HG02840 (cell line): ENCODE measurements at regions not wholly inside any gene's neighbourhood (a gene's known extent, or its start where the extent isn't known, plus 50 kb on each side); places are given as distances from the start of the nearest gene placed in this dataset.
"Not testable (repeated sequence)": the region's sequence is repeated elsewhere in the genome, so short reads cannot be mapped to it uniquely, and the experiment has no call there.

Experiments used
- ATAC-seq: cut with Tn5 transposase; IDR thresholded peaks from one replicate; pipeline ENCODE4 v1.9.1; 2021; ENCODE audit warnings: mild to moderate bottlenecking, moderate library complexity, moderate number of reproducible peaks; ENCODE audit not compliant: unreplicated experiment, low FRiP score

DNA sequence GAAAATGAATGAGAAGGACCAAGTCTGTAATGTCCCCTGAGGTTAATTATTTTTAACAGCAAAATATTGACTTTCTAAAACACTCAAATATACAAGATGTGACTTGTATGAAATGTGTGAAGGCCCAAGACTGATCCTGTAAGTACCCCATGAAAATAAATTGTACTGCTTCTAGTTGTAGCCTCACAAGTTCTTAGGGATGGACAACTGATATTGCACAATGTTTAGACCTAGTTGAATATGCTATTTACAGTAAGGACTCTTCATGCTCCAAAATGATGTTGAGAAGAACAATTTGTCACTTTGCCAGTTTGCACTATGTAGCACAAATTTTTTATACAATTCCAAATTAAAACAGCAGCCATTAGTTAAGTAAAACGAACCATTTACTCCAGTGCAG lies 139.7 kb upstream of the GDNF start:
- no peak for ATAC-seq

DNA sequence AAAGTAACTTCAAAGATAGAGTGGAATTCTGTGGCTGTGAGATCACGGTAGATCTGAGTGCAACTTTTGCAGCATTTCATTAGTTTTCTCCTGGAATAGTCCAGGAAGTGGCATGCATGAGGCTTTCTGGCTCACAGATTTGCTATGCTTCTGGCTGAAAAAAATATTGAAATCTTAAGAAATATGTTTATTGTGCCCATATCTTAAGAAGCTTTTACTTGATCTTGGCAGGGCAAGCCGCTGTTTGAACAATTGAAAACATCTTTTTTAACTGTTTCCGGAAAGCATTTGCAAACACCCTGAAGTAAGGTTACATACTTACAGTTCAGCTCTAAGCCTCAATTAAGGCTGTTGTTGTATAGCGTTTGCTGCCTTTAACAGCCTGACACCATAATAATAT lies 135.7 kb upstream of the GDNF start:
- ATAC-seq = no peak

DNA sequence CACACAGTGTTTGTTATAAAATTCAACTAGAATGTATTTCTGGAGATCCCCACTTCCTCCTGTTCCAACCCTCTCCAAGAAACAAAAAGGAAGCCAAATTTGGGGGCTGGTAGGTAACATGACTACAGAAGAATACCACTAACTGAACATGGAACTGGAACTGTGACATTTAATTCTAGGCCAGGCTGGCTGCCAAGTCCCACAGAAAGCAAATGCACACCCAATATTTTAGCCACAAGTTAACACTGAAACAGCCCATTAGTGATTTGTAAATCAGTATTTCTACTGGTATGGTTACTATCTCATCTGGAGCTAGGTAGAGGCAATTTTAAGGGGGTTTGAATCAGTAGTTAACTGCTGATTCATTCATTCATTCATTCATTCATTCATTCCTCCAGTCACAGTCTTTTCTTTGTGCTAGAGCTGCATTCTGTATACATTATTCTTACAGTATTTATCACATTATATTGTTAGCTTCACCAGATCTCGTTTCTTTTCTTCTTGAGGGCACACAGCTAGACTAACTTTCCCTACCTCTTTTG lies 131.7 kb upstream of the GDNF start:
- ATAC-seq = no peak

DNA sequence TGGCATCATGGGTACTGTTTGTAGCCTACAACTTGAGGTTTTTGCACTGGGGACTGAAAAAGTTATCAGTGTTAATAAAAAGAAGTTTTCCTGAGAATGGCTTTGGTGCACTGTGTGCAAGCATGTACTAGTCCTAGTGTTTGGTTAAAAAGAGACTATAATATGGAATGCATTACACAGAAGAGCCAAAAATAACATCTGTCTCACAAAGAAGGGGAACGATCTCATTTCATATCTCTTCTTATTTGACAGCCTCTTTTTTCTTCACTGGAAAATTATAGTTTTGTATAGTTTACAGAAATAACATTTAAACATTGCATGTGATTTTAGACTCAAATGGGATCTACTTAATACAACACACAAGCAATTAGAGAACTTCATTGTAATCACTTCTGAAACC lies 127.0 kb upstream of the GDNF start:
- no peak for ATAC-seq

DNA sequence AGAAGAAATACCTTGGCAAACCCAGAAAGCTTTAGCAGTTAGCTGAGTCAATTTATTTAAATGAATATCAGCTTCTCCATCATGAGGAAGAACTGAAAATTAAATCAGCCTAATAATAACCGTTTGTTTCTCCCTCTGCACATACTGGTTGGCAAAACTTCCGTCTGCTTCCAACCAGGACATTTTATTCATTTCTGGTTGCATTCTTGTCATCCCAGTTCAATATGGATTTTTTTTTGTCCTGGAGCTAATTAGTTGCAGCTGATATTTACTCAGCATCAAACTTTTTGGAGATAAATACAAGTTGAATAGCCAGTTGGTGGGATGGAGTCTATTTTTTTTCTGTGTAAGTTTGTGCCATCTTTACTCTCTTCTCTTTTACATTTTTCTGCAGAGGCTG lies 126.5 kb upstream of the GDNF start:
- ATAC-seq = no peak

DNA sequence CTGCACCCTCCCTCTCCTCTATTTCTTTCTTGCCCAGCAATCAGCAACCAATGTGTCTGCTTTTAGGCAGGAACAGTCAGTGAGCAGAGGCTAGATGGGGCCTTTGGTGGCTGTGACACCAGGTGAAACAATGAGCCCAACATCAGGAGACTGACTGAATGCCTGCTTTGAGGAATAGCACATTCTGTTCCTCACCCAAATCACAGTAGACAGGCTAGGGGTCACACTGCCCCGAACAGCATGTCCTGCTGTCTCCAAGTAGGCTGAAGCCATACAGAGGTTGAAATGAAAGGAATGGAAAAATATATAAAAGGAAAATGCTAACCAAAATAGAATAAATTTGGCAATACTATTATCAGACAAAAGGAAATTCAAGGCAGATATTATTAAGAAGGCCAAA lies 122.5 kb upstream of the GDNF start:
- ATAC-seq = no peak

DNA sequence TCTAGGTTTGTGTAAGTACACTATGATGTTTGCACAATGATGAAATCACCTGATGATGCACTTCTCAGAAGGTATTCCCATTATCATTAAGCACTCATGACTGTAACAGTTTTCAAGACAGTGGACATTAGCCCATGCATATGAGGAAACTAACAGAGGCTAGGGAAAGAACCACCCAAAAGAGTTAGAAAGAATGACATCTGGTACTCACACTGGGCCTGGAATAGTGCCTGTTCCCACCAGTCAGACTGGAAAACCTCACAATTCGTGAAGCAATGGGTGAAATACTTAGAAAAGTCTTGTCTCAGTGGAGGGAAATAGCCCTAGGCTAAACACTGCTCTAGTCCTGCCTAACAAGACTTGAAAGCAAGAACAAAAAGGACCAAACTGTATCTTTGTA lies 117.4 kb upstream of the GDNF start:
- no peak for ATAC-seq

DNA sequence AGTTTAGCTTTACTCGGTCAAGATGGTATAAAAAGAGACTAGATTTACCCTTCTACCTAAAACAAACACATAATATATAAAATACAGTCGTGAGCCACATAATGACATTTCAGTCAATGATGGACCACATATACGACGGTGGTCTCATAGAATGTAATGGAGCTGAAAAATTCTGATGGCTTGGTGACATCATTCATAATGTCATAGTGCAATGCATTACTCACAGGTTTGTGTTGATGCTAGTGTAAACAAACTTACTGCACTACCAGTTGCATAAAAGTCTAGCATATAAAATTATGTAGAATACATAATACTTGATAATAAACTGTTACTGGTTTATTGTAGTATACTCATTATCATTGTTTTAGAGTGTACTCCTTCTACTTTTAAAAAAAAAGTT lies 115.9 kb upstream of the GDNF start:
- ATAC-seq = no peak

DNA sequence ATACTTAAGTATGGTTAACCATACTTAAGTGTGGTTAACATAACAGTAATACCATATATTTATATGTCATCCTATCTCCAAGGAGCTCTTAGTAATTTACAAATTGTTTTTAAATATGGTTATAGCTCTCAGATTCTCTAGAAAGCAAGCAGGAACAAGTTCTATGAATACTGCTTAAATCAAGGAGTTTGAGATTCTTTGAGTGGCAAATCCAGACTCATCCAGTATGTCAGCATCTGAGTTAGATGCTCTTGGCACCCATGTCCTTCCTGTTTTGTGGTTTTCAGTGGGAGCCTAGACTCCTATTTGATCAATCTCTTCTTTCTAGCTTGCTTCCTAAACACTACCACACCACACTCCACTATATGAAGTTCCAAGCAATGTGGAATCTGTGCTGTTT lies 114.7 kb upstream of the GDNF start:
- no peak for ATAC-seq

DNA sequence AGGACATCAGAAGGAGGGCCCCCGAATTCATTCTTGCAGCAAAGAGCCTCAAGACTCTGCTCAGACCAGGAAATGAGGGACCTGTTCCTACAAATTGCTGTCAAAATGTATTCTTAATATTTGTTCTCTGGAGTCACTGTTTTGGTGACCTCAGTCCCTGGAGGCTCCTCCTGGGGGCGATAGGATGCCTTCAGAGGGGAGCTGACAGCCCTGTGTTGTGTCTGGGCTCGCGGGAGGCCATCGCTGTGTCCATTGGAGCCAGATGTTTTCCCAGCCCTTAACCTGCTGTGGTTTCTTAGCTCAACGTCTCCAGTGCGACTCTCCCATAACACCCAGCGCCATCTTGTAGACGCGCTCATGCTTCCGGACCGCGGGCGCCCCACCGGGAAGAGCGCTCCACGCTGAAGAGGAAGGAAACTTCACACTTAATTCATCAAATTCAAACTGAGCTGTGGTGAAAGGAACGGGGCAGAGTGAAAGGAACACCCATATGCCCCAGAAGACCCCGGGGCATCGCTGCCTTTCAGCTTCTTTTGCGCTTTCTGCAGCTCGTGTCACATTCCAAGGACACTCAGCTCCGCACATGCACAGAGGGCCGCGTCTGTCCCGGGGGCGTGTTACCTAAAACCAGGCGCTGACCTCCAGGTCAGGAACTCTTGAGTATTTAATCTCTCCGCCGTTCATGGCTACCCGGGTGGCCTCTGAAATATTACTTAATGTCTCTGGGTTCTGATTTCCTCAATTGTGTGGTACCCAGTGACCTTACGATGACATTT lies 112.3 kb upstream of the GDNF start:
- no peak for ATAC-seq

DNA sequence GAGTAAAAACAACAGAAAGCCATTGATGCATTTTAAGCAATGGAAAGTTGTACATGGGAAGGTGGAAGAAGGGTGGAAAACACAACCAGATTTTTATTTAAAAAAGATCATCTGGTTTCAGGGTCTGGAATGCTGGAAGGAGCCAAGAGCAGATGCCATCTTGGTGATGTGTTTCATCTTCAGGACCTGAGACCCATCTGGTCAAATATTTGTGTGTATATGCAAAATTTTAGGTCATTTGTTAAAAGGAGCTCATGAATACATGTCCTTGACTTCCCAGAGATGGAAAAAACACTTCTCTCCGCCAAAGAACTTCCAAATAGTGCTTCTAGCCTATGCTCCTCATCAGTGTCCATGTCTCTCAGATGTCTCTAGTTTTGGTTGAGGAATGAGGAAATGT lies 110.6 kb upstream of the GDNF start:
- no peak for ATAC-seq

DNA sequence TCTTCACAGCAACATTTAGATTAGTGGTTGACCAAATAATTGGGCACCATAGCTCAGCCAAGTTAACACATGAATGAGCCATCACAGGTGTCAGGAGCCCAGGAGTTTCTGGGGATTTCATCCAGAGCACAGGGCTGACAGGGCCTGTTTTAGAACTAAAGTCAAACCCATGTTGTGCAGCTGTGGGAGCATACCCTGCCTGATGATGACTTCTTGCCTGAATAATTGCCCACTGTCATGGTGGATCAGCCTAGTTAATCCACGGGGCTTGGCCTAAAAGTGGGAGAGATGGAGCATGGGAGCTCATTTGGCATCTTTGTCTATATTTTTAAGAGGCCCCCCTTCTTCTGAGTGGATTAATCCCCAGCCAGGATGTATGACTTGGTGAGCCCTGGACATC lies 105.6 kb upstream of the GDNF start:
- no peak for ATAC-seq

DNA sequence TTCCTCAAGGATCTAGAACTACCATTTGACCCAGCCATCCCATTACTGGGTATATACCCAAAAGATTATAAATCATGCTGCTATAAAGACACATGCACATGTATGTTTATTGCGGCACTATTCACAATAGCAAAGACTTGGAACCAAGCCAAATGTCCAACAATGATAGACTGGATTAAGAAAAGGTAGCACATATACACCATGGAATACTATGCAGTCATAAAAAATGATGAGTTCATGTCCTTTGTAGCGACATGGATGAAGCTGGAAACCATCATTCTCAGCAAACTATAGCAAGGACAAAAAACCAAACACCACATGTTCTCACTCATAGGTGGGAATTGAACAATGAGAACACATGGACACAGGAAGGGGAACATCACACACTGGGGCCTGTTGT lies 103.3 kb upstream of the GDNF start:
- ATAC-seq = not testable (repeated sequence)

DNA sequence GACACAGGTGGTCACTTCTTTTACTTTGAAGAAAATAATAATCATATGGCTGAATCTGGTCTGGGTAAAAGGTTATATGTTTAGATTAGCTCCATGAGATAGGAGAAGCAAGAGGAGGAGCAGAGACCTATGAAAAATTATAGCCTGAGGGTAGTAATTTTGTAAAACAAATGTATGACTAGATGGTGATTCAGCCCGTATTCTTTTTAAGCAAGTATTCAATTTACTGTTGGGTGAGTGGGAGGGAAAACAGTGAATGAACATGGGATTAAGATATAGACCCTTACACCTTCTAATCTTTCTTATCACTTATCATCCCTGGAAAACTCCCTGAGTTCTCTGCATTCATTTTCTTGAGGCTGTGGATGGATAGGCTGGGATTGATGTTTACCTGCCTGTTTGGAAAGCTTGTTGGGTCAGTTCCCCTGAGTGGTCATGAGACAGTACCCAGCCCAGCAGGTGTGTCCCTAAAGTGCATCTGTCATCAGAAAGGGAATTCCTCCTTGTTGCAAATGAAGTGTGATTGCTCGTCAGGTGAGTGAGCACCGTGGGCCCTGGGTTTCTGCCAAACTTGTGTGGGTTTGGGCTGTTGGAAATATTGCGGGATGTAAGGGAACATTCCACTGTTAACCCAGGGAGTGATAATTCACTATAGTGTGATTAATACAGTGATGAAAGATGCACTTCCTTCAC lies 101.2 kb upstream of the GDNF start:
- no peak for ATAC-seq

DNA sequence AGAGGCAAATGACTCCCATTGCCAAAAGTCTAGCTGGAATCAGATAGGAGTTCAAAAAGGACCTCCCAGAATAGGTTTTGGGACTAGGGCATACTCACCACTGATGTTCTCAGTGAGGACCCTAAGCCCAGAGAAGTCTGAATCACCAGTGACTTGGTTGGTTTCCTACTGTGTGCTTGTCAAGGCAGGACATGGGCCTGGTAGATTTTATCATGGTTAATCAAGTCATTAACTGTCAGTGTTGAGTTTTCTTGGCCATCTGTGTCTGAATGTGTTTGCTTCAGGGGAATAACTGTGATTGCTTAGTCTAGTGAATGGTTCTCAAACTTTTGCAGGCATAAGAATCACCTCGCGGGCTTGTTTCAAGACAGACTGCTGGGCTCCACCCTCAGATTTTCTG lies 99.0 kb upstream of the GDNF start:
- ATAC-seq = no peak

DNA sequence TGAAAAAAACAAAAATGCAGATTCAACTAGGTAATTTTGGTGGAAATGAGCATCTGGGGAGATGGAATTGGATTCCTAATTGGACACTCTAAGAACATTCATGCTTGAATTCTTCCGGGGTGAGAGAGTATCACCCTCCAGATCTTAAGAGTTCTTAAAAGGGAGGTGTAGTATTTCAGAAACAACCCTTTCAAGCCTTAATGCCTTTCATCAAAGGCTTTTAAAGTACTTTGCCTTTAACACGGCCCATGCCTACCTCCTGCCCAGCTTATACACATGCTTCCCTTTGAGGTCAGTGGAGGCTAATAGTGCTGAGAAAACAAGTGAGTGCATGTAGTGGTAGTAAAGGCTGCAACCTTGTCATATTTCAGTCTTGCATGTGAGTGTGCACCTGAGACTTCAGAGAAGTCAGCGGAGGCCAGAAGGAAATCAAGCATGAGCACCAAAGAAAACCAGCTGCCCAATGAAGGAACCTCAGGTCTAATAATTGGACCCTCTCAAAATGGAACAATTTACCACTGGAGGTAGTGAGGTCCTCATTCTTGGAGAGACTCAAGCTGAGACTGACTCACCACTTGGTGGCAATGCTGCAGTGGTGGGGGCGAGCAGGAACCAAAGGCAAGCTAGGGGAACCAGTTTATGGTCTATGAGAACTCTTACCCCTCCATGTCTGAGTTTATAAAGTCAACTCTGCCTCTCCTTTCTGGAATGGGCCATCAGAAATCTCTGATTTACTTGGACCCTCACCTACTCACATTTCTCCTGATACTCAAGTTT lies 98.4 kb upstream of the GDNF start:
- no peak for ATAC-seq

DNA sequence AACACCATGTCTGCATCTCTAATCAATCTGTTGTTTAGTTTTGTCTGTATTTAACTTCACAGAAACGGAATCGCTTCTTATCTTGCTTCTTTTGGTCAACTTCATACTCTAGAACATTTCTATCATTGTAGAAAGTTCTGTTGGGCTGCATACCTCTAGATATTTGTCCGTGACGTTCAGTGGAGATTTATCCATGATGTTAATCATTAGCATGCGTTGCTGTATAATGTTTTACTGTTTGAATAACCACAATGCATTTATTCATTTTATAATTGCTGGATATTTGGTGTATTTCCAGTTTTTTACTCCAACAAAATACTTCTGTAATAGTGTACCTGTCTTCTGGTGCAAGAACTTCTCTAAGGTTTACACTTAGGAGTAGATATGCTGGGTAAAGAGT lies 96.2 kb upstream of the GDNF start:
- no peak for ATAC-seq

DNA sequence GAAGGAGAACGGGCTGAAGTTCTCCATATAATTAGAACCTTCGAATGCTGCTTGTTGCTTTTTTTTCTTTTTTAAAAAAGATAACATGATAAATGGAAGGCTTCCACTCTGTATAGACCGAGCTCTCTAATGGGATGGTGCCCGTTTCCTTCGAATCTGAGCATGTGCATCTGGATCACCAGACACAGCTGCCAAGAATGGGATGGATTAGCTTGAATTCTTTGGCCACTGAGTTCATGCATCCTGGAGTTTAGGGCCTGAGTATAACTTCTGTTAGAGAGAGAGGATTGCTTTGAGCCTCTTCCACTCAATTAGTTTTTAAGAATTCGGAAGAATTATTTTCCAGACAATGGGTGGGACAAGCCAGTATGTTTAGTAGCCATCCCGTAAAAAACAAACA lies 93.7 kb upstream of the GDNF start:
- no peak for ATAC-seq

DNA sequence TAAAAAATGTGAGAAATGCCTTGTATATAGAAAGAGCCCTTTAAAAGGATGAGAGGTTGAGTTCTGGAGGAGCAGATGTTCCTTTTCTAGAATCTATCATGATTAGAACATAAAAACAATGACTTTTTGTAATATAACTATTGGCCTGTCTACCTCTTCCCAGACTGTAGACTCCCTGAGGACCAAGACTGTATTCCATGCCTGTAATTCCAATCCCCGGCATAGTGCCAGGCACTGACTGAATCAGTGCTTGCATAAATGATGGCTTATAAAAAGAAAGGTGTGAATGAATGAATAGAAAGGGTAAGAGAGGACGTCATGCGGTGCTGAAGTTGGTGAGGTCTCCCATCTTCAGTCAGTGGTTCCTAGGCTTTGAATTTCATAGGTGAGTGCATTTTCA lies 92.6 kb upstream of the GDNF start:
- no peak for ATAC-seq

DNA sequence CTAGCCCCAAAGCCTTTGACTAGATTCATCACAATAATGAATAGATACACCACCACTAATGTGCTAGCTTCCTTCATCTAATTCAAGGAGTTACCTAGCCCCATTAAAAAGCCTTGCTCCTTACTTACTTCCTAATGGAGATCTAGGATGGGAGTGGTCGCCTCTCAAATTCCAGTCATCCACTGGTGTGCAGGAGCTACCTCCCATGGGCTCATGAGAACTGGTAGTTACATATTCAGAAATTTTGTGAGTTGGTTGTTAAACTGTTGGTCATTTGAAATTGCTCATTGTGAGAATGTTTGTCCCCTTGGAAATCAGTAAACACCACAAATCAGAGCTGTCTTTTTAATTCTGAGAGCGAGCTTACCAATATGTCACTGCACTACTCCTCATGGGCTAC lies 91.7 kb upstream of the GDNF start:
- no peak for ATAC-seq

DNA sequence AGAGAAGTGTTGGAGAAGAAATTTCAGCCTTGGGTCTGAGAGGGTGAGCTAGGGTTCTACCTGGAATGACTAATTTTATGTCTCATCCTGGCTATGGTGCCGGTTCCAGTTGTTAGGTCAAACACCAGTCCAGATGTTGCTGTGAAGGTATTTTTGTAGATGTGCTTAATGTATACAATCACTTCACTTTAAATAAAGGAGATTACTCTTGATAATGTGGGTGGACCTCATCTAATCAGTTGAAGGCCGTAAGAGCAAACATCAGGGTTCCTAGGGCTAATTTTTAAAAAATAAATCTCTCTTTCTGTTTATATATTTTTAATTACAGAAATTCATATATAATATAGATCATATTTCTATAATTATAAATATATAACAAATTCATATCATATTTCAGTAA lies 90.5 kb upstream of the GDNF start:
- ATAC-seq = no peak
